KMS-11 (cell line): ENCODE measurements at regions not wholly inside any gene's neighbourhood (a gene's known extent, or its start where the extent isn't known, plus 50 kb on each side); places are given as distances from the start of the nearest gene placed in this dataset.

ENCODE experiments used
- H2AFZ ChIP-seq: fragments of 200-600 bp; sonication (generic); 2 replicates; pipeline ENCODE4 v1.6.1; 2016; ENCODE audit warnings: antibody characterized with exemption, mixed run types, low read depth
- H3K27ac ChIP-seq: fragments of 200-600 bp; sonication (generic); 2 replicates; pipeline ENCODE4 v1.6.1; 2016; ENCODE audit warnings: mild to moderate bottlenecking, mixed run types
- H3K27me3 ChIP-seq: fragments of 200-600 bp; sonication (generic); 2 replicates; pipeline ENCODE4 v1.6.1; 2017; ENCODE audit warnings: mild to moderate bottlenecking, low read depth, mixed run types, moderate library complexity; ENCODE audit not compliant: insufficient read depth
- H3K36me3 ChIP-seq: fragments of 200-600 bp; sonication (generic); 2 replicates; pipeline ENCODE4 v1.6.1; 2017; ENCODE audit warnings: mild to moderate bottlenecking, mixed run types; ENCODE audit not compliant: insufficient read depth
- H3K4me1 ChIP-seq: fragments of 200-600 bp; sonication (generic); 2 replicates; pipeline ENCODE4 v1.6.1; 2016; ENCODE audit warnings: mild to moderate bottlenecking, low read depth, mixed run types; ENCODE audit not compliant: poor library complexity, severe bottlenecking
- H3K4me2 ChIP-seq: fragments of 200-600 bp; sonication (generic); 2 replicates; pipeline ENCODE4 v1.7.0; 2016; ENCODE audit warnings: mild to moderate bottlenecking, mixed run types
- H3K4me3 ChIP-seq: fragments of 200-600 bp; sonication (generic); IDR thresholded peaks from 2 replicates; pipeline ENCODE4 v1.6.1; 2017; ENCODE audit warnings: low read depth, low read length, mixed read lengths; ENCODE audit not compliant: insufficient read depth
- H3K79me2 ChIP-seq: fragments of 200-600 bp; sonication (generic); 2 replicates; pipeline ENCODE4 v1.6.1; 2016; ENCODE audit warnings: low read depth, mixed run types; ENCODE audit not compliant: insufficient read depth
- H3K9ac ChIP-seq: fragments of 200-600 bp; sonication (generic); 2 replicates; pipeline ENCODE4 v1.6.1; 2016; ENCODE audit warnings: mild to moderate bottlenecking, mixed run types
- H4K20me1 ChIP-seq: fragments of 200-600 bp; sonication (generic); 2 replicates; pipeline ENCODE4 v1.6.1; 2016; ENCODE audit warnings: mild to moderate bottlenecking, mixed run types; ENCODE audit not compliant: insufficient read depth
- TF ChIP-seq, protein P1 (sequence below): fragments of 200-600 bp; sonication (generic); conservative IDR thresholded peaks from 2 replicates; pipeline ENCODE4 v1.6.1; 2017; ENCODE audit warnings: low read depth, mild to moderate bottlenecking, antibody characterized with exemption, low read length, moderate library complexity, mixed read lengths

DNA sequence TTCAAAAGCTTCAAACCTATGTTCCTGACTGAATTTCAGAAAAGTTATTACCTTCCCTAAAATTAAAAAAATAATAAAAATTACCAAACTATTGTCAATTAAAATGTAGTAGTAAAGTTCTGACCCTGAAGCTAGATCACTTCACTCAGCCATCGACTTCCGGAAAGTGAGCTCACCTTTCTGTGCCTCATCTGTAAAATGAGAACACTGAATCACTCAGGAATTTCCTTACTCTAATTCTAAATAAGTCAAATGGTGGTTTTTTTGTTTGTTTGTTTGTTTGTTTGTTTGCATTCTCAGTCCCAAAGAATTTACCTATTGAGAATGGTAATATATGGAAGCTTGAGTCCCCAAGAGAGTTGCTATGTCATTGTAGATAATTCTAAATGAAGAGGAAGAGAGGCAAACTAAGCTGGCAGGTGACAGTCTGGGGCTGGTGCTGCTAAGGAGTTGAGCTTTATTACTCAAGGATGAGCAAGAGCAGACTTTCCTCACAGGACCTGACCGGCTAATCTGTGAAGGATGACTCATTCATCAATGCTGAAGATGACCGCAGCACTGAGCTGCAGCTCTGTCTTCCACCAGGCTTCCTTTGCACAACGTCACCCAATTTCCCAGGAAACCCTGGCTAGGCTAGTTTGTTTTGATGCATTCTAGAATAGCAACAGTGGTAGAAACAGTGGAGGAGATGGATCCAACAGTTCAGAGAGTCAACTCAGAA, 248.8 kb downstream of the RAB38 start:
- H3K4me1 ChIP-seq, result no peaks in the 10 kb centered on the region
- H3K4me3 ChIP-seq, result no peak overlapping the region
- H3K79me2 ChIP-seq, result no peaks in the 10 kb centered on the region
- H3K9ac ChIP-seq, result no peak overlapping the region
- H2AFZ ChIP-seq, result no peak overlapping the region
- no peaks in the 10 kb centered on the region for H3K36me3 ChIP-seq
- H3K27ac ChIP-seq, result no peak overlapping the region
- no peaks in the 10 kb centered on the region for H3K27me3 ChIP-seq
- no peak overlapping the region for H3K4me2 ChIP-seq
- no peaks in the 10 kb centered on the region for H4K20me1 ChIP-seq
- TF ChIP-seq, protein P1, sequence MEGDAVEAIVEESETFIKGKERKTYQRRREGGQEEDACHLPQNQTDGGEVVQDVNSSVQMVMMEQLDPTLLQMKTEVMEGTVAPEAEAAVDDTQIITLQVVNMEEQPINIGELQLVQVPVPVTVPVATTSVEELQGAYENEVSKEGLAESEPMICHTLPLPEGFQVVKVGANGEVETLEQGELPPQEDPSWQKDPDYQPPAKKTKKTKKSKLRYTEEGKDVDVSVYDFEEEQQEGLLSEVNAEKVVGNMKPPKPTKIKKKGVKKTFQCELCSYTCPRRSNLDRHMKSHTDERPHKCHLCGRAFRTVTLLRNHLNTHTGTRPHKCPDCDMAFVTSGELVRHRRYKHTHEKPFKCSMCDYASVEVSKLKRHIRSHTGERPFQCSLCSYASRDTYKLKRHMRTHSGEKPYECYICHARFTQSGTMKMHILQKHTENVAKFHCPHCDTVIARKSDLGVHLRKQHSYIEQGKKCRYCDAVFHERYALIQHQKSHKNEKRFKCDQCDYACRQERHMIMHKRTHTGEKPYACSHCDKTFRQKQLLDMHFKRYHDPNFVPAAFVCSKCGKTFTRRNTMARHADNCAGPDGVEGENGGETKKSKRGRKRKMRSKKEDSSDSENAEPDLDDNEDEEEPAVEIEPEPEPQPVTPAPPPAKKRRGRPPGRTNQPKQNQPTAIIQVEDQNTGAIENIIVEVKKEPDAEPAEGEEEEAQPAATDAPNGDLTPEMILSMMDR, result no peak

- no peak overlapping the region for H3K9ac ChIP-seq
- no peak overlapping the region for H3K4me3 ChIP-seq
- no peaks in the 10 kb centered on the region for H3K27me3 ChIP-seq
- H3K4me2 ChIP-seq, result no peak overlapping the region
- H3K79me2 ChIP-seq, result no peaks in the 10 kb centered on the region
- H2AFZ ChIP-seq, result no peak overlapping the region
- H4K20me1 ChIP-seq, result no peaks in the 10 kb centered on the region
- no peaks in the 10 kb centered on the region for H3K36me3 ChIP-seq
- TF ChIP-seq, protein P1, result no peak
- no peak overlapping the region for H3K27ac ChIP-seq
- no peaks in the 10 kb centered on the region for H3K4me1 ChIP-seq
Measured at GRCh38 chr11:87924125-87924524, 251.1 kb downstream of the RAB38 start.

- Histone ChIP-seq H3K4me3 (no peak overlapping the region), H4K20me1 (no peaks in the 10 kb centered on the region), H3K36me3 (no peaks in the 10 kb centered on the region), H3K9ac (no peak overlapping the region), H3K27me3 (no peaks in the 10 kb centered on the region), H3K27ac (no peak overlapping the region), H3K79me2 (no peaks in the 10 kb centered on the region), H3K4me2 (no peak overlapping the region), H2AFZ (no peak overlapping the region), H3K4me1 (no peaks in the 10 kb centered on the region)
- TF ChIP-seq, protein P1, result no peak
Measured at GRCh38 chr11:87917111-87917510, 258.1 kb downstream of the RAB38 start.

DNA sequence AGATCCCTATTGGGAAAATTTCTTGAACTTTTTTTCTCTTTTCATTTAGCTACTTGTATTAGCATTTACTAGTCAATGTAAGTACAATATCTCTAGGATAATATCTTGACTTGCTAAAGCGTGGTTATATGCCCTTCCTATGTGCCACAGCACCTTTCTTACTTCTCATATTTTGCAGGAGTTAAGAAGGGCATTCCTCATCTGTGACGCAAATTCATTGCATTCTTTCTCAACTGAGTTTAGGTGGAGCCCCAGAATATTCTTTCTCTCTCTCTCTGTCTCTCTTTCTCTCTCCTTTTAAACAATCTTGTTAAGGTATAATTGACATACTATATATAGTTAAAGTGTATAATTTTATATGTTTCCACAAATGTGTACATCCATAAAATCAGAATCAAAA, 266.1 kb downstream of the RAB38 start:
- Histone ChIP-seq H3K79me2 (no peaks in the 10 kb centered on the region), H3K27me3 (no peaks in the 10 kb centered on the region), H3K27ac (no peak overlapping the region), H4K20me1 (no peaks in the 10 kb centered on the region), H3K4me3 (no peak overlapping the region), H3K9ac (no peak overlapping the region), H2AFZ (no peak overlapping the region), H3K4me2 (no peak overlapping the region), H3K36me3 (no peaks in the 10 kb centered on the region), H3K4me1 (no peaks in the 10 kb centered on the region)
- TF ChIP-seq, protein P1, result no peak
